ENCODE measurements at regions not wholly inside any gene's neighbourhood (a gene's known extent, or its start where the extent isn't known, plus 50 kb on each side); places are given as distances from the start of the nearest gene placed in this dataset.

GRCh38 chr2:56707650-56708049, 523.9 kb downstream of the CCDC85A start:
- TF ChIP-seq EZH2phosphoT487 (IDR thresholded peaks at IDR 0.05; ENCODE audit: borderline replicate concordance, low read length) (no peak), CTCF (conservative IDR thresholded peaks at IDR 0.05; ENCODE audit: low read depth, low read length) (no peak), EZH2 (IDR thresholded peaks at IDR 0.05; ENCODE audit: low read length, unreplicated experiment) (no peak)
